Ishikawa (cell line): ENCODE measurements at regions not wholly inside any gene's neighbourhood (a gene's known extent, or its start where the extent isn't known, plus 50 kb on each side); places are given as distances from the start of the nearest gene placed in this dataset.

Source experiments
- CEBPB ChIP-seq: IDR thresholded peaks from 2 replicates; pipeline ENCODE4 v1.6.1; 2012
- CREB1 ChIP-seq: IDR thresholded peaks from 2 replicates; pipeline ENCODE4 v1.6.1; 2012; ENCODE audit warnings: low read depth
- EGR1 ChIP-seq: IDR thresholded peaks from 2 replicates; pipeline ENCODE4 v1.6.1; 2012
- EP300 ChIP-seq: IDR thresholded peaks from 2 replicates; pipeline ENCODE4 v1.6.1; 2012; ENCODE audit warnings: borderline replicate concordance
- FOXM1 ChIP-seq: IDR thresholded peaks from 2 replicates; pipeline ENCODE4 v1.6.1; 2012; ENCODE audit warnings: low read depth, borderline replicate concordance
- NFIC ChIP-seq: IDR thresholded peaks from 2 replicates; pipeline ENCODE4 v1.6.1; 2012
- RAD21 ChIP-seq: IDR thresholded peaks from 2 replicates; pipeline ENCODE4 v1.6.1; 2012; ENCODE audit warnings: low read depth
- TAF1 ChIP-seq: IDR thresholded peaks from 2 replicates; pipeline ENCODE4 v1.6.1; 2012; ENCODE audit warnings: low read depth, mild to moderate bottlenecking
- TCF12 ChIP-seq: IDR thresholded peaks from 2 replicates; pipeline ENCODE4 v1.6.1; 2012; ENCODE audit warnings: low read depth
- TEAD4 ChIP-seq: IDR thresholded peaks from 2 replicates; pipeline ENCODE4 v1.6.1; 2012
- YY1 ChIP-seq: IDR thresholded peaks from 2 replicates; pipeline ENCODE4 v1.6.1; 2012; ENCODE audit warnings: low read depth
- ZBTB7A ChIP-seq: IDR thresholded peaks from 2 replicates; pipeline ENCODE4 v1.6.1; 2012; ENCODE audit warnings: low read depth
- TF ChIP-seq, protein P1 (sequence below): IDR thresholded peaks from 2 replicates; pipeline ENCODE4 v1.6.1; 2012
- TF ChIP-seq, protein P2 (sequence below): IDR thresholded peaks from 2 replicates; pipeline ENCODE4 v1.6.1; 2012
- TF ChIP-seq, protein P3 (sequence below): IDR thresholded peaks from 2 replicates; pipeline ENCODE4 v1.6.1; 2012; ENCODE audit warnings: low read depth, mild to moderate bottlenecking

DNA sequence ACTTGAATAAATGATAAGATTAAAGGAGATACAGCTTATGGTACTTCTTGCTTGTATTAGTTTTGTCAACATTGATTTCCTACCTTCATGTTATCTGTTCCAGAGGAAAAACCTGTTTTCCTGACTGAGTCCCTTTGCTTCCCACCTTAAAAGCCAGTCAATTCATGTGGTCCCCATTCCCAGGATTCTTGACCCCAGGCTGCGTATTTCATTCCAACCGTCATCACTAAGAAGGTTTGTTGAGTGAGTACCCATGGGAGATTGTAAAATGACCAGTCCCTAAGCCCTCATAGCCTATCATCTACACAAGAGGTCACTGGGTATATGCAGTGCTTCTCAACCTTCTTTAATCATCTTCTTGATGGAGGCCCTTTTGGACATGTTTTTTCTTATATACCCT, 52.2 kb downstream of the BEX3 start:
- TF ChIP-seq, protein P1, sequence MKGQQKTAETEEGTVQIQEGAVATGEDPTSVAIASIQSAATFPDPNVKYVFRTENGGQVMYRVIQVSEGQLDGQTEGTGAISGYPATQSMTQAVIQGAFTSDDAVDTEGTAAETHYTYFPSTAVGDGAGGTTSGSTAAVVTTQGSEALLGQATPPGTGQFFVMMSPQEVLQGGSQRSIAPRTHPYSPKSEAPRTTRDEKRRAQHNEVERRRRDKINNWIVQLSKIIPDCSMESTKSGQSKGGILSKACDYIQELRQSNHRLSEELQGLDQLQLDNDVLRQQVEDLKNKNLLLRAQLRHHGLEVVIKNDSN = no peak
- TF ChIP-seq TCF12 = no peak
- TF ChIP-seq, protein P2, sequence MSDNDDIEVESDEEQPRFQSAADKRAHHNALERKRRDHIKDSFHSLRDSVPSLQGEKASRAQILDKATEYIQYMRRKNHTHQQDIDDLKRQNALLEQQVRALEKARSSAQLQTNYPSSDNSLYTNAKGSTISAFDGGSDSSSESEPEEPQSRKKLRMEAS = no peak
- TF ChIP-seq ZBTB7A = no peak
- TF ChIP-seq RAD21 = no peak
- TF ChIP-seq FOXM1 = no peak
- no peak for TF ChIP-seq TAF1
- no peak for TF ChIP-seq EP300
- TF ChIP-seq TEAD4 = no peak
- no peak for TF ChIP-seq NFIC
- TF ChIP-seq, protein P3, sequence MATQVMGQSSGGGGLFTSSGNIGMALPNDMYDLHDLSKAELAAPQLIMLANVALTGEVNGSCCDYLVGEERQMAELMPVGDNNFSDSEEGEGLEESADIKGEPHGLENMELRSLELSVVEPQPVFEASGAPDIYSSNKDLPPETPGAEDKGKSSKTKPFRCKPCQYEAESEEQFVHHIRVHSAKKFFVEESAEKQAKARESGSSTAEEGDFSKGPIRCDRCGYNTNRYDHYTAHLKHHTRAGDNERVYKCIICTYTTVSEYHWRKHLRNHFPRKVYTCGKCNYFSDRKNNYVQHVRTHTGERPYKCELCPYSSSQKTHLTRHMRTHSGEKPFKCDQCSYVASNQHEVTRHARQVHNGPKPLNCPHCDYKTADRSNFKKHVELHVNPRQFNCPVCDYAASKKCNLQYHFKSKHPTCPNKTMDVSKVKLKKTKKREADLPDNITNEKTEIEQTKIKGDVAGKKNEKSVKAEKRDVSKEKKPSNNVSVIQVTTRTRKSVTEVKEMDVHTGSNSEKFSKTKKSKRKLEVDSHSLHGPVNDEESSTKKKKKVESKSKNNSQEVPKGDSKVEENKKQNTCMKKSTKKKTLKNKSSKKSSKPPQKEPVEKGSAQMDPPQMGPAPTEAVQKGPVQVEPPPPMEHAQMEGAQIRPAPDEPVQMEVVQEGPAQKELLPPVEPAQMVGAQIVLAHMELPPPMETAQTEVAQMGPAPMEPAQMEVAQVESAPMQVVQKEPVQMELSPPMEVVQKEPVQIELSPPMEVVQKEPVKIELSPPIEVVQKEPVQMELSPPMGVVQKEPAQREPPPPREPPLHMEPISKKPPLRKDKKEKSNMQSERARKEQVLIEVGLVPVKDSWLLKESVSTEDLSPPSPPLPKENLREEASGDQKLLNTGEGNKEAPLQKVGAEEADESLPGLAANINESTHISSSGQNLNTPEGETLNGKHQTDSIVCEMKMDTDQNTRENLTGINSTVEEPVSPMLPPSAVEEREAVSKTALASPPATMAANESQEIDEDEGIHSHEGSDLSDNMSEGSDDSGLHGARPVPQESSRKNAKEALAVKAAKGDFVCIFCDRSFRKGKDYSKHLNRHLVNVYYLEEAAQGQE = no peak
- TF ChIP-seq YY1 = no peak
- no peak for TF ChIP-seq EGR1
- TF ChIP-seq CEBPB = no peak
- TF ChIP-seq CREB1 = no peak

DNA sequence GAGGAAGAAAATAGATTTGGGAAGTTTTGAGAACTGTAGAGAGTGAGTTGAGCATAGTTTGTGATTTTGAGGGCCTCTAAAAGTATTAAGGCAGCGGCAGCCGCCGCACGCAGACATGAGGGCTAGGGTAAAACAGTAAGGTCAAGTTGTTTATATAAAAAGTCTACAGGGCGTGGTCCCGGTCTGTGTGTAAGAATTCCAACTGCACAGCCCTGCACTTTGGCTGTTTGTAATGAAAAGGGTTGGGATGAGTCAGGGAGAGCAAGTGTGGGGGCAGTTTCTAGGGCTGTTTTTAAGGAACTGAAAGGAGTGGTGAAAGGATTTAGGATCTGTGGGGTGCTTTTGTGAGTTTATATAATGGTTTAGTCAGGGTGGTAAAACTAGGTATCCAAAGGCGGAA, 55.0 kb downstream of the BEX3 start:
- TF ChIP-seq, protein P2 = no peak
- TF ChIP-seq TAF1 (no peak), CREB1 (no peak), CEBPB (no peak), EP300 (no peak), TCF12 (no peak), EGR1 (no peak), FOXM1 (no peak)
- TF ChIP-seq, protein P3 = no peak
- TF ChIP-seq, protein P1 = no peak

DNA sequence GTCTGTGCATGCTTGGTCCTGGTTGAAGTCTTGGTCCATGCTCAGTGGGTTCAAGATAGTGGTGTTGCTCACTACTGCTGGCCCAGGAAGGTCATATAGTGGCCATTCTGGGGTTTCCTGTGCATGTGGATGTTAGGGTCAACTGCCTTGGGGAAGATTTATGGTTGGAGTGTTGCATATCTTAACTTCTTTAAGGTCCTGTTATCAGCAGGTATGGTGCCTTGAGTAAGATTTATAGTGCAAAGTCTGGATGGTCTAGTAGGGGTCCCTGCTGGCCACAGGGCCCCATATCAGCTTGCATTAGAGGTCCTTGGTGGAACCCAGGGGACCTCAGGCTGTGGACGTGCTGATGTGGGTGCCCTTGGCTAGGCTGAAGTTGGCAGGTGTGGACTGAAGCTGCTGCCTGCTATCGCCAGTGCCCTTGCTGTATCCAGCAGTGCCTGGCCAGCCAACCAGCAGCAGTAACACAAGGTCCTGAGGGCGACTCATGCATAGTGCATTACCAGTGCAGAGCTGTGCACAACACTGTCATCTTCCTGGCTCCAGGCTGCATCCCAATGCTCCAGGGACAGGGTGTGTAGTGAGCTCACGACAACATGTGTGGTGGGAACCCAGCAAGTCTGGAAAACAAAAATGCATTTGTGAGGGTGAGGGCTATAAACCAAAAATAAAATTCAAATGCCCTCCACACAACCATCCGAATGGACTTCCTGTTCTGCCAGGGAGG, 61.0 kb downstream of the BEX3 start:
- TF ChIP-seq, protein P2 = no peak
- TF ChIP-seq CREB1 (no peak), FOXM1 (no peak), ZBTB7A (no peak), TCF12 (no peak), YY1 (no peak)
- TF ChIP-seq, protein P3 = no peak
- TF ChIP-seq, protein P1 = no peak

DNA sequence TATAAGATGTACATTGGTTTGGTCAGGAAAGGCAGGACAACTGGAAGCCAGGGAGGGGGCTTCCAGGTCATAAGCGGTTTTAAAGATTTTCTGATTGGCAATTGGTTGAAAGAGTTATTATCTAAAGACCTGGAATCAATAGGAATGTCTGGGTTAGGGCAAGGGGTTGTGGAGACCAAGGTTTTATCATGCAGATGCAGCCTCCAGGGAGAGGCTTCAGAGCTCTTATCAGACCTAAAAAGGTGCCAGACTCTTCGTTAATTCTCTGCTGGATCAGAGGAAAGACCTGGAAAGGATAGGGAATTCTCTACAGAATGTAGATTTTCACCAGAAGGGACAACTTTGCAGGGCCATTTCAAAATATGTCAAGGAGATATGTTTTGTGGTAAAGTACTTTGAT, 62.8 kb downstream of the BEX3 start:
- TF ChIP-seq ZBTB7A (no peak), NFIC (no peak), YY1 (no peak), EP300 (no peak)
- TF ChIP-seq, protein P1 = no peak
- TF ChIP-seq, protein P2 = no peak
